GM19438 (cell line): ENCODE measurements at regions not wholly inside any gene's neighbourhood (a gene's known extent, or its start where the extent isn't known, plus 50 kb on each side); places are given as distances from the start of the nearest gene placed in this dataset.

Experiments used
- ATAC-seq: cut with Tn5 transposase; IDR thresholded peaks from one replicate; pipeline ENCODE4 v1.9.1; 2021; ENCODE audit warnings: low read depth; ENCODE audit not compliant: unreplicated experiment

GRCh38 chr14:94717808-94718207, 52.1 kb downstream of the GSC start:
- no peak for ATAC-seq

GRCh38 chr14:94716976-94717375, 52.9 kb downstream of the GSC start:
- no peak for ATAC-seq

- ATAC-seq, result no peak
Measured at GRCh38 chr14:94713115-94713514, 56.8 kb downstream of the GSC start.

- ATAC-seq, result no peak
Measured at GRCh38 chr14:94710731-94711130, 59.2 kb downstream of the GSC start.

- ATAC-seq, result no peak
Measured at GRCh38 chr14:94707494-94707893, 62.4 kb downstream of the GSC start.

- no peak for ATAC-seq
Measured at GRCh38 chr14:94706133-94706532, 63.8 kb downstream of the GSC start.

- ATAC-seq, result no peak
Measured at GRCh38 chr14:94702629-94703028, 67.3 kb downstream of the GSC start.

- no peak for ATAC-seq
Measured at GRCh38 chr14:94701861-94702370, 68.0 kb downstream of the GSC start.

GRCh38 chr14:94700336-94700735, 69.6 kb downstream of the GSC start:
- ATAC-seq, result no peak

- no peak for ATAC-seq
Measured at GRCh38 chr14:94699831-94700230, 70.1 kb downstream of the GSC start.

- no peak for ATAC-seq
Measured at GRCh38 chr14:94697773-94698556, 71.9 kb downstream of the GSC start.

- ATAC-seq, result no peak
Measured at GRCh38 chr14:94696518-94696917, 73.4 kb downstream of the GSC start.

GRCh38 chr14:94695231-94695630, 74.7 kb downstream of the GSC start:
- no peak for ATAC-seq

GRCh38 chr14:94691660-94692034, 78.3 kb downstream of the GSC start:
- ATAC-seq, result no peak

- ATAC-seq, result no peak
Measured at GRCh38 chr14:94690896-94691659, 78.8 kb downstream of the GSC start.

- no peak for ATAC-seq
Measured at GRCh38 chr14:94690486-94690885, 78.3 kb downstream of the SERPINA3 start.

GRCh38 chr14:94689985-94690400, 77.8 kb downstream of the SERPINA3 start:
- ATAC-seq, result no peak

GRCh38 chr14:94689218-94689984, 77.2 kb downstream of the SERPINA3 start:
- peak; percentile 83 for ATAC-seq

- ATAC-seq, result no peak
Measured at GRCh38 chr14:94686511-94687160, 74.4 kb downstream of the SERPINA3 start.

- ATAC-seq, result no peak
Measured at GRCh38 chr14:94685681-94686485, 73.7 kb downstream of the SERPINA3 start.
